ENCODE measurements at regions not wholly inside any gene's neighbourhood (a gene's known extent, or its start where the extent isn't known, plus 50 kb on each side); places are given as distances from the start of the nearest gene placed in this dataset.
"Not testable (repeated sequence)": the region's sequence is repeated elsewhere in the genome, so short reads cannot be mapped to it uniquely, and the experiment has no call there.

GRCh38 chr6:112665114-112665513, 318.0 kb downstream of the RFPL4B start:
- DNase-seq = no peak

- DNase-seq = no peak
These were observed 318.7 kb downstream of the RFPL4B start for GRCh38 chr6:112665815-112666214.

DNA sequence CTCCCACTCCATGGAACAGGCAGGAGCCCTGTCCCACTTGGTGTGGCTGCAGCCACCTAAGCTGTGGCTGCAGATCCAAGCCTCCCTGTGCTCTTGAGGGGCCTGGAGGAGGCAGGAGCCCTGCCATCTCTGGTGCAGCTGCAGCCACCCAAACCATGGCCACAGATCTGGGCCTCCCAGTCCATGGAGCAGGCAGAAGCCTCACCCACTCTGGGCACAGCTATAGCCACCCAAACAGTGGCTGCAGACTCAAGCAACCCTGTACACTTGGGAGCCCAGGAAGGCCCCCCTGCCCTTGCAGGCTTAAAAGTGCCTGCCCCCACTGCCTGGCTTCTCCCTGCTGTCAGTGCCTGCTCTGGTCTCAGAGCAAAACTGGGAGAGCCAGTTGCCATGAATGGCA, 320.3 kb downstream of the RFPL4B start:
- no peak for DNase-seq

GRCh38 chr6:112680091-112680490, 333.0 kb downstream of the RFPL4B start:
- DNase-seq = no peak

- no peak for DNase-seq
These were observed 334.9 kb downstream of the RFPL4B start for GRCh38 chr6:112682071-112682470.

GRCh38 chr6:112683106-112683505, 336.0 kb downstream of the RFPL4B start:
- DNase-seq = no peak

GRCh38 chr6:112683926-112684325, 336.8 kb downstream of the RFPL4B start:
- no peak for DNase-seq

GRCh38 chr6:112685521-112686220, 338.5 kb downstream of the RFPL4B start:
- DNase-seq = not testable (repeated sequence)

- not testable (repeated sequence) for DNase-seq
These were observed 341.5 kb downstream of the RFPL4B start for GRCh38 chr6:112688487-112689165.

DNA sequence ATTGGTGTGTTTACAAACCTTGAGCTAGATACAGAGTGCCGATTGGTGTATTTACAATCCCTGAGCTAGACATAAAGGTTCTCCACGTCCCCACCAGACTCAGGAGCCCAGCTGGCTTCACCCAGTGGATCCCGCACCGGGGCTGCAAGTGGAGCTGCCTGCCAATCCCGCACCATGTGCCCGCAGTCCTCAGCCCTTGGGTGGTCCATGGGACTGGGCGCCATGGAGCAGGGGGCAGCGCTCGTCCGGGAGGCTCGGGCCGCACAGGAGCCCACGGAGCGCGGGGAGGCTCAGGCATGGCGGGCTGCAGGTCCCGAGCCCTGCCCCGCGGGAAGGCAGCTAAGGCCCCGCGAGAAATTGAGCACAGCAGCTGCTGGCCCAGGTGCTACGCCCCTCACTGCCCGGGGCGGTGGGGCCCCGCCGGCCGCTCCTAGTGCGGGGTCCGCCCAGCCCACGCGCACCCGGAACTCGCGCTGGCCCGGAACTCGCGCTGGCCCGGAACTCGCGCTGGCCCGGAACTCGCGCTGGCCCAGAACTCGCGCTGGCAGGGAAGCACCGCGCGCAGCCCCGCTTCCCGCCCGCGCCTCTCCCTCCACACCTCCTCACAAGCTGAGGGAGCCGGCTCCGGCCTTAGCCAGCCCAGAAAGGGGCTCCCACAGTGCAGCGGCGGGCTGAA, 342.2 kb downstream of the RFPL4B start:
- DNase-seq = not testable (repeated sequence)

DNA sequence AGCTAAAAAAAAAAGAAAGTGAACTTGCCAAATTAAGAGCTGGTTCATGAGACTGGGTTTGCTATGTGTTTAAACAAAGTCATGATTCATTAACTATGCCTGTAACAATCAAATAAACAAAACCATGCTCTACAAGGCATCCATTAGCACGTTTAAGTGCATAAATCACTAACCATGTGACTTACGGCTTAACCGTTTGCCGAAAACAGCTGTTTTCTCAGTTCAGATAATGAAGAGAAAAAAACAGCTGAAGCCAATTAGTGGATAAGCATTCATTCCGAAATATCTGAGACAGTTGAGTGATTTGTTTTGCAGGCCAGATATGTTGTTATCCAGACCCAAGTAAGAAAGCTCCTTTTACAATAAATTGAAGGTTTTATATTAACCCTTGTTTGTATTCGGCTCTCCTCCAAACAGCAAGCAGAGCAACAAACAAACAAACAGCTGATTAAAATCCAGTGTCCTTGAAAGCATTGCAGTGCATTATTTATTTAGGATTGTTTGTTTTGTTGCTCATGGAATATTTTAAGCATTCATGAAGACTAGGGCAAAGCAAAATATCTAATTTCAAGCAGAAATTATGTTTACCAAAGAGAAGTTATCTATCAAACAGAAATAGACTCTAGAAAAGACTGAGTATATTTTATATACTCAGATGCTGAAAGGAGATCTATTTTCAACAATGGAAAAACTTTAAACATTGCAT, 343.5 kb downstream of the RFPL4B start:
- DNase-seq = no peak

GRCh38 chr6:112691289-112691688, 344.2 kb downstream of the RFPL4B start:
- no peak for DNase-seq

- no peak for DNase-seq
These were observed 347.9 kb downstream of the RFPL4B start for GRCh38 chr6:112695001-112695400.

DNA sequence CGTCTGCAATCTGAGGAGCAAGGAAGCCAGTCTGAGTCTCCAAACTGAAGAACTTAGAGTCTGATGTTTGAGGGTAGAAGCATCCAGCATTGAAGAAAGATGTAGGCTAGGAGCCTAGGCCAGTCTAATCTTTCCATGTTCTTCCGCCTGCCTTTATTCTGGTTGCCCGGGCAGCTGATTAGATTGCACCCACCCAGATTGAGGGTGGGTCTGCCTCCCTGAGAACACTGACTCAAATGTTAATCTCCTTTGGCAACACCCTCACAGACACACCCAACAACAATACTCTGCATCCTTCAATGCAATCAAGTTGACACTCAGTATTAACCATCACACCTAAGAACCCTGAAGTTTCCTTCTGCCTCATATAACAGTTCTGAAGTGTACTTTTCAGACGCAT, 350.1 kb downstream of the RFPL4B start:
- no peak for DNase-seq

- no peak for DNase-seq
These were observed 354.1 kb downstream of the RFPL4B start for GRCh38 chr6:112701201-112701600.

DNA sequence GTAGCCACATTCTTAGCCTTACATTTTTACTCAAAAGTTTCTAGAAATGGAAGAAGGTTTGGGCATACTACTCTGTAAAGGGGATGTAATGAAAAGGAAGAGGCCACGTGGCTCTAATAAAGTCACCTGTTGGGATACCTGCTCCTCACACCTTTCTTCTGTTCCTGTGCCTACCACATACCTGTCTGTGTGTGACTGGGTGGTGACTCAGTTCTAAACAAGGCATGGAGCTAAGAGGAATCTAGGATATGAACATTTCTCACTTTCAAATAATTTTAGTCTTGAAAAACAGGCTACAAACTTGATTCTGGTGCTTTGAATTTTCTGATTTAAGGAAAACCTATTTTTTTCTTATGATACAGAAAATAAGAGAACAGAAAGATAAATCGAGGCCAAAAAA, 363.6 kb downstream of the RFPL4B start:
- DNase-seq = no peak

- DNase-seq = no peak
These were observed 366.3 kb downstream of the RFPL4B start for GRCh38 chr6:112713402-112713801.

GRCh38 chr6:112717401-112717800, 370.3 kb downstream of the RFPL4B start:
- no peak for DNase-seq

- no peak for DNase-seq
These were observed 370.7 kb downstream of the RFPL4B start for GRCh38 chr6:112717856-112718255.

DNA sequence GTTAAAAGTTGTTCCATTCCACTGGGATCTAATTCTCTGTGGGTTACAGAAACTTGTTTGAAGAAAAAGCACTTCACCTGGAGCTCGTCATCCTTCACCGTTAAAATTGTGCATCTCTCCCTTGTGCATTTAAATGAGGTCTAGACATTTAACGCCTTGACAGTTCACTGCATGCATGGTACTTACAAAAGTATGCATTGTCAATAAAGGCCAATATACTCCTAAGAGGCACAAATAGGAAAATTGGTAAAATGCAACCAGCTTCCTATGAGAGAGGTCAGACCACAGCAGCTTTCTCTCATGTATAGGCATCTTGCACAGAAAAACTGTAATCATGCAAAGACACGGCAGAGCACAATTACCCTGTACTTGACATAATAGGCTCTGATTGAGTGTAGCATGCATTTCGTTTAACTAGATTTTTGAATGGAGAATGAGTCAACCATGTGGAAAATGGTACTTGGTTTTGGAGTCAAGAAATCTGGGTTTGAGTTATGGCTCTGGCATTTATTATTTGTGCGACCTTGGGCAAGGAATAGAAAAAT, 378.5 kb downstream of the RFPL4B start:
- no peak for DNase-seq

- no peak for DNase-seq
These were observed 388.0 kb downstream of the RFPL4B start for GRCh38 chr6:112735129-112735528.

DNA sequence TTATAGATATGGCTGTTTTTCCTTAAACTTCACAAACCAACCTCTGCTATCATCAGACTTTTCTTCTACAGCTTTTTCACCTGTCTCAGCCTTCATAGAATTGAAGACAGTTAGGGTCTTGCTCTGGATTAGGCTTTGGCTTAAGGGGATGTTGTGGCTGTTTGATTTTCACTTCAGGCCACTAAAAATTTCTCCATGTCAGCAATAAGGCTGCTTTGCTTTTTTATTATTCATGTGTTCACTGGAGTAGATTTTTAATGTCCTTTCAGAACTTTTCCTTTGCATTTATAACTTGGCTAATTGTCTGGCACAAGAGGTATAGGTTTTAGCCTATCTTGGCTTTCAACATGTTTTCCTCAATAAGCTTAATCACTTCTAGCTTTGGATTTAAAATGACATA, 392.6 kb downstream of the RFPL4B start:
- DNase-seq = no peak

GRCh38 chr6:112743323-112743722, 396.2 kb downstream of the RFPL4B start:
- DNase-seq = no peak
